ENCODE measurements at regions not wholly inside any gene's neighbourhood (a gene's known extent, or its start where the extent isn't known, plus 50 kb on each side); places are given as distances from the start of the nearest gene placed in this dataset.

GRCh38 chr11:56932572-56933220 is 56.0 kb upstream of the OR5AK2 start:
- no peak for DNase-seq

GRCh38 chr11:56923116-56923515 is 65.6 kb upstream of the OR5AK2 start:
- DNase-seq, result no peak

GRCh38 chr11:56922421-56922820 is 66.3 kb upstream of the OR5AK2 start:
- DNase-seq, result no peak

- DNase-seq, result no peak
These were observed 70.9 kb upstream of the OR5AK2 start for GRCh38 chr11:56917708-56918400.

- no peak for DNase-seq
These were observed 72.1 kb upstream of the OR5AK2 start for GRCh38 chr11:56916587-56916986.

GRCh38 chr11:56916162-56916561 is 72.6 kb upstream of the OR5AK2 start:
- DNase-seq, result no peak

- DNase-seq, result no peak
These were observed 77.4 kb upstream of the OR5AK2 start for GRCh38 chr11:56911312-56911711.

GRCh38 chr11:56910785-56911184 is 77.9 kb upstream of the OR5AK2 start:
- DNase-seq, result no peak

- no peak for DNase-seq
These were observed 78.5 kb upstream of the OR5AK2 start for GRCh38 chr11:56910046-56910773.

- no peak for DNase-seq
These were observed 79.2 kb upstream of the OR5AK2 start for GRCh38 chr11:56909563-56909962.

GRCh38 chr11:56909080-56909479 is 79.6 kb upstream of the OR5AK2 start:
- DNase-seq, result no peak

- no peak for DNase-seq
These were observed 82.0 kb upstream of the OR5AK2 start for GRCh38 chr11:56906683-56907148.

- no peak for DNase-seq
These were observed 82.8 kb upstream of the OR5AK2 start for GRCh38 chr11:56905936-56906335.

- DNase-seq, result no peak
These were observed 83.3 kb upstream of the OR5AK2 start for GRCh38 chr11:56905442-56905841.

GRCh38 chr11:56898856-56899255 is 89.9 kb upstream of the OR5AK2 start:
- no peak for DNase-seq

- DNase-seq, result no peak
These were observed 98.0 kb upstream of the OR5AK2 start for GRCh38 chr11:56890584-56891305.

GRCh38 chr11:56889986-56890385 is 98.7 kb upstream of the OR5AK2 start:
- no peak for DNase-seq

GRCh38 chr11:56887940-56888339 is 100.8 kb upstream of the OR5AK2 start:
- no peak for DNase-seq

- DNase-seq, result no peak
These were observed 102.3 kb upstream of the OR5AK2 start for GRCh38 chr11:56886455-56886854.

- no peak for DNase-seq
These were observed 102.9 kb upstream of the OR5AK2 start for GRCh38 chr11:56885854-56886253.

GRCh38 chr11:56885177-56885576 is 103.5 kb upstream of the OR5AK2 start:
- no peak for DNase-seq

- DNase-seq, result no peak
These were observed 105.2 kb upstream of the OR5AK2 start for GRCh38 chr11:56883371-56883987.

Data from hematopoietic multipotent progenitor cell treated with erythropoietin and hydrocortisone succinate and interleukin-3 and kit ligand, for 8 days (in vitro differentiated cells).